Caco-2 (cell line): ENCODE measurements at regions not wholly inside any gene's neighbourhood (a gene's known extent, or its start where the extent isn't known, plus 50 kb on each side); places are given as distances from the start of the nearest gene placed in this dataset.
"Not testable (repeated sequence)": the region's sequence is repeated elsewhere in the genome, so short reads cannot be mapped to it uniquely, and the experiment has no call there.

Experiments
- BruUV-seq: library from RNA; stranded (reverse); fragments of 400-500 nt; replicated peaks from 2 replicates; lab custom pipeline; 2021; lab: Mats Ljungman, UMichigan
- CTCF ChIA-PET: fragments of 300-600 bp; sonication (Branson Sonifier 250); formaldehyde crosslinking; loops from one replicate; lab custom pipeline; 2022; ENCODE audit warnings: antibody characterized with exemption; lab: Charles Lee
- POLR2A ChIA-PET: fragments of 300-600 bp; sonication (Branson Sonifier 250); formaldehyde crosslinking; loops from one replicate; lab custom pipeline; 2022; ENCODE audit warnings: antibody characterized with exemption; lab: Charles Lee
- DNase-seq, 2 experiments: peaks; one replicate each; pipeline versions ENCODE4 v3.0.0 to v3.0.0-alpha.2; 2020 to 2022
- H3K27me3 ChIP-seq: replicated peaks from 2 replicates; pipeline ENCODE4 v1.6.0; 2011; ENCODE audit warnings: low read length; ENCODE audit not compliant: control insufficient read depth, insufficient read depth
- H3K36me3 ChIP-seq: 2 replicates; pipeline ENCODE4 v1.5.1; 2011; ENCODE audit warnings: low read length; ENCODE audit not compliant: control insufficient read depth, insufficient read depth
- H3K4me1 ChIP-seq: fragments of 250-450 bp; sonication (Bioruptor Pico); 2 replicates; pipeline ENCODE4 v1.5.1; 2020; ENCODE audit warnings: mild to moderate bottlenecking
- H3K4me3 ChIP-seq: 2 replicates; pipeline ENCODE4 v1.5.1; 2011; ENCODE audit warnings: low read depth, mild to moderate bottlenecking, control low read depth, low read length
- H3K9me3 ChIP-seq: fragments of 250-450 bp; sonication (Bioruptor Pico); 2 replicates; pipeline ENCODE4 v1.5.1; 2020; ENCODE audit warnings: mild to moderate bottlenecking, moderate library complexity
- H3K27ac Mint-ChIP-seq: one replicate; pipeline ENCODE4 v1.8.0; 2022; ENCODE audit warnings: mixed read lengths; ENCODE audit not compliant: unreplicated experiment
- H3K27me3 Mint-ChIP-seq: one replicate; pipeline ENCODE4 v1.8.0; 2022; ENCODE audit warnings: mixed read lengths; ENCODE audit not compliant: insufficient read depth, unreplicated experiment
- H3K36me3 Mint-ChIP-seq: one replicate; pipeline ENCODE4 v1.8.0; 2022; ENCODE audit warnings: mild to moderate bottlenecking, mixed read lengths; ENCODE audit not compliant: insufficient read depth, unreplicated experiment
- H3K4me1 Mint-ChIP-seq: one replicate; pipeline ENCODE4 v1.8.0; 2022; ENCODE audit warnings: low read depth, mixed read lengths; ENCODE audit not compliant: unreplicated experiment
- H3K4me3 Mint-ChIP-seq: one replicate; pipeline ENCODE4 v1.8.0; 2022; ENCODE audit warnings: mild to moderate bottlenecking, moderate library complexity, mixed read lengths; ENCODE audit not compliant: unreplicated experiment
- H3K9me3 Mint-ChIP-seq: one replicate; pipeline ENCODE4 v1.8.0; 2022; ENCODE audit warnings: mixed read lengths; ENCODE audit not compliant: unreplicated experiment
- intact Hi-C: fragments of 100-400 bp; cut with micrococcal nuclease; formaldehyde crosslinking; loops from one replicate; pipeline ENCODE4 v1.10.0; 2022; ENCODE audit not compliant: unreplicated experiment
- TF ChIP-seq, protein P1 (sequence below), 2 experiments: fragments of 200-600 bp in 1 of 2; IDR thresholded peaks; 1 replicate in 1 of 2; 2 replicates in 1 of 2; pipeline versions ENCODE4 v1.5.1 to v1.8.0; 2011 to 2022; ENCODE audit warnings: antibody characterized with exemption in 1 of 2, control low read depth in 1 of 2, inconsistent platforms in 1 of 2, low read depth in 1 of 2, low read length in 1 of 2, mild to moderate bottlenecking in 1 of 2, moderate library complexity in 1 of 2; ENCODE audit not compliant: insufficient read depth in 1 of 2, severe bottlenecking in 1 of 2, unreplicated experiment in 1 of 2

DNA sequence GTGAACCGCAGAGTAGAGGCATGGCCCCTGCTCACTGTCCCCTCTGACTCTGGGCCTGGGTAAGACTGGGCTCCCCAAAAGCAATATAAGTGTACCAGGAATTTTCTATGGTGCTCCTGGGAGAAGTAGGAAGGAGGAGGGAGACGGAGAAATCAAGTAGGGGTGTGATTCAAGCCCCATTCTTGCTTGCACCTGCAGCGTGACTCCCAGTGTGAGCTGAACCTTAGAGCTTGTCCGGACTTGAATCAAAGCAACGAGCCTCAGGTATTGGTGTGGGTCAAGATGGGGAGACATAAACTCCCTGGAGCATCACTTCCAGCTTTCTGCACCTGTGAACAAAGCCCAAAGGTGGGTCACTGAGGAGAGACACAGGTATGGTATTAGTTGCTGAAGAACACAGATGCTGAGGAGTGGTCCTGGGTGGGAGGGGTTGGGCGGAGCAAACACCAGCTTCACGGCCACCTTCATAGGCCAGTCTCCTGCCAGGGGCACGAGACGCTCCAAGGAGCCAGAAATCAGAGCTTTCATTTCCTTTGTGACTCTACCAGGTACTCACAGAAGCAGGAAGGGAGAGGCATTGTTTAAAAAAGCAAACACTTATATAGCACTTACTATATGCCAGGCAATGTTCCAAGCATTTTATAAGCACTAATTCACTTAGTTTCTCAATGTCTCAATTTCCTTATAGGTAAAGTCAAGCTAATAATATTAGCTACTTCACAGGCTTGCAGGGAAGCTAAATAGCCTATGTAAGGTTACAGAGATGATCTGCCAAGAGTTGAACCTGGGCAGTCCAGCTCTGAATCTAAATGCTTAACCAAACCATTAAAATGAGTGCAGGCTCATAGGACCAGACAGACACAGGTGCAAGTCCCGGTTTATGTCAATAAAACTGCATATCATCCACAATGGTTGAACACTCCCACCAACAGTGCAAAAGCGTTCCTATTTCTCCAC is 775.3 kb downstream of the UQCRFS1 start:
- no peak for DNase-seq
- POLR2A ChIA-PET = no interaction called here

DNA sequence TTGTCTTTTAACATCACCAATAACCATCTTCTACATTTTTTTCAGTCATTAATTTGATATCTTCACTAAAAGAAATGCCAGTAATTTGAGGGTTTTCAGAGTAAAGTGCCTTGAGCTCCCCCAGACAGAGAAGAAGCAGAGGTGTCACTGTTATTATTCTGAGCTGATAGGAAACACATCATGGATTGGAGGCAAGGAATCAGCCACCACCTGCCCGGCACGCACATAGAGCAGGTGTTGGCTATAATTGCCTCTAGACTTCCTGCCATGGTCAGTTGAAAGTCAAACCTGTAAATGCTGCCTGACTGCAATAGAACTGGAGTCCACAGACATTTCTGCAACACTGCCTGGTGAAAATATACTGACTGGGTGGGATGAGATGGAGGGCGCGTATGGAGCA is 776.6 kb downstream of the UQCRFS1 start:
- H3K4me1 Mint-ChIP-seq = no peaks in the 10 kb centered on the region
- Histone ChIP-seq H3K27me3 (no peaks in the 10 kb centered on the region), H3K36me3 (no peaks in the 10 kb centered on the region), H3K4me3 (no peak overlapping the region), H3K4me1 (no peaks in the 10 kb centered on the region), H3K9me3 (no peaks in the 10 kb centered on the region)
- POLR2A ChIA-PET = no interaction called here
- no TSS peak for BruUV-seq
- peaks cover 5% of the 10 kb centered on the region for H3K27me3 Mint-ChIP-seq
- H3K4me3 Mint-ChIP-seq = no peak overlapping the region
- no peak for DNase-seq
- peaks cover 36% of the 10 kb centered on the region for H3K9me3 Mint-ChIP-seq
- no peak overlapping the region for H3K27ac Mint-ChIP-seq
- intact Hi-C loops = no loop called here
- H3K36me3 Mint-ChIP-seq = no peaks in the 10 kb centered on the region
- CTCF ChIA-PET = no interaction called here
- TF ChIP-seq, protein P1, sequence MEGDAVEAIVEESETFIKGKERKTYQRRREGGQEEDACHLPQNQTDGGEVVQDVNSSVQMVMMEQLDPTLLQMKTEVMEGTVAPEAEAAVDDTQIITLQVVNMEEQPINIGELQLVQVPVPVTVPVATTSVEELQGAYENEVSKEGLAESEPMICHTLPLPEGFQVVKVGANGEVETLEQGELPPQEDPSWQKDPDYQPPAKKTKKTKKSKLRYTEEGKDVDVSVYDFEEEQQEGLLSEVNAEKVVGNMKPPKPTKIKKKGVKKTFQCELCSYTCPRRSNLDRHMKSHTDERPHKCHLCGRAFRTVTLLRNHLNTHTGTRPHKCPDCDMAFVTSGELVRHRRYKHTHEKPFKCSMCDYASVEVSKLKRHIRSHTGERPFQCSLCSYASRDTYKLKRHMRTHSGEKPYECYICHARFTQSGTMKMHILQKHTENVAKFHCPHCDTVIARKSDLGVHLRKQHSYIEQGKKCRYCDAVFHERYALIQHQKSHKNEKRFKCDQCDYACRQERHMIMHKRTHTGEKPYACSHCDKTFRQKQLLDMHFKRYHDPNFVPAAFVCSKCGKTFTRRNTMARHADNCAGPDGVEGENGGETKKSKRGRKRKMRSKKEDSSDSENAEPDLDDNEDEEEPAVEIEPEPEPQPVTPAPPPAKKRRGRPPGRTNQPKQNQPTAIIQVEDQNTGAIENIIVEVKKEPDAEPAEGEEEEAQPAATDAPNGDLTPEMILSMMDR (IDR thresholded peaks at IDR 0.05; ENCODE audit: insufficient read depth in 1 of 2, low read depth in 1 of 2, low read length in 1 of 2, severe bottlenecking in 1 of 2, unreplicated experiment in 1 of 2) = no peak

More for the DNA sequence above, 775.3 kb downstream of the UQCRFS1 start:
- Histone ChIP-seq H3K27me3 (no peaks in the 10 kb centered on the region), H3K4me1 (no peaks in the 10 kb centered on the region), H3K36me3 (no peaks in the 10 kb centered on the region), H3K4me3 (no peak overlapping the region), H3K9me3 (no peaks in the 10 kb centered on the region)
- no TSS peak for BruUV-seq
- Mint-ChIP-seq H3K9me3 (peaks cover 24% of the 10 kb centered on the region), H3K36me3 (no peaks in the 10 kb centered on the region), H3K4me1 (no peaks in the 10 kb centered on the region), H3K27ac (no peak overlapping the region), H3K27me3 (peaks cover 5% of the 10 kb centered on the region), H3K4me3 (no peak overlapping the region)
- TF ChIP-seq, protein P1 (IDR thresholded peaks at IDR 0.05; ENCODE audit: insufficient read depth in 1 of 2, low read depth in 1 of 2, low read length in 1 of 2, severe bottlenecking in 1 of 2, unreplicated experiment in 1 of 2) = no peak
- intact Hi-C loops = no loop called here
- CTCF ChIA-PET = interaction anchor here (0.6 kb wide), 1 partner anchor 488 kb away, joined by 6 read pairs; no protein-coding TSS in a partner anchor

DNA sequence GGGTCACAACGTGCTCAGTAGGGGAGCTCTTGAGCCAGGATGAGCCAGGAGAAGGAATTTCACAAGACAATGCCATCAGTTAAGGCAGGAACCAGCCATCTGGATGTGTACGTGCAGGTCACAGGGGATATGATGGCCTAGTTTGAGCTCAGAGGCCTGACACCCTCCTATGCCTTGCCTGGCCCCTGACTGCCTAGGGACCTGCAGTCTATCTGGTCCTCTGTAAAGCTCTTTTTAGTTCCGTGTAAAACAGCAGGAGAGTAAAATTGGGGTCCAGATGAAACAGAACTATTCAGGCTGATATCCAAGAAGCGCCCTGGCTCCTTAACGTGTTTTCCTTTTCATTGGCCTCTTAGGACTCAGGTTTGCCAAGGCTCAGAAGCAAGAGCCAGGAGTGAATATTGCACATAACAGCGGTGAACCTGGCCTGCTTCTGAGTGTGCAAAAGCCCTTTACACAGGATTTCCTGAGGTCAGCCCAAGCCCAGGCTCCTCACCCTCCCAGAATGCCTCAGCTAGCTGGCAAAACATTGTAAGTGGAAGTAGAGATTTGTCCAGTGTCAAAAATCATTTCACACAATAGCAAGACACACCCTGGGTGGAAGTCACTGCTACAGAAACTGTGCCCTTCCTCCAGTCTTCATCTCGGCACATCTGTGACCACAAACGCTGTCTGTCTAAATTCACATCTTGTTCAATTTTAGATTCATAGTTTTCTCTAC is 777.2 kb downstream of the UQCRFS1 start:
- no peaks in the 10 kb centered on the region for H3K9me3 ChIP-seq
- CTCF ChIA-PET = no interaction called here
- H3K4me1 ChIP-seq = no peaks in the 10 kb centered on the region
- BruUV-seq = no TSS peak
- no peak for DNase-seq
- Mint-ChIP-seq H3K4me3 (no peak overlapping the region), H3K27me3 (peaks cover 5% of the 10 kb centered on the region), H3K4me1 (no peaks in the 10 kb centered on the region), H3K9me3 (peaks cover 36% of the 10 kb centered on the region), H3K36me3 (no peaks in the 10 kb centered on the region), H3K27ac (no peak overlapping the region)
- no peaks in the 10 kb centered on the region for H3K27me3 ChIP-seq
- POLR2A ChIA-PET = no interaction called here
- TF ChIP-seq, protein P1 (IDR thresholded peaks at IDR 0.05; ENCODE audit: insufficient read depth in 1 of 2, low read depth in 1 of 2, low read length in 1 of 2, severe bottlenecking in 1 of 2, unreplicated experiment in 1 of 2) = no peak
- no peaks in the 10 kb centered on the region for H3K36me3 ChIP-seq
- H3K4me3 ChIP-seq = no peak overlapping the region
- intact Hi-C loops = no loop called here

DNA sequence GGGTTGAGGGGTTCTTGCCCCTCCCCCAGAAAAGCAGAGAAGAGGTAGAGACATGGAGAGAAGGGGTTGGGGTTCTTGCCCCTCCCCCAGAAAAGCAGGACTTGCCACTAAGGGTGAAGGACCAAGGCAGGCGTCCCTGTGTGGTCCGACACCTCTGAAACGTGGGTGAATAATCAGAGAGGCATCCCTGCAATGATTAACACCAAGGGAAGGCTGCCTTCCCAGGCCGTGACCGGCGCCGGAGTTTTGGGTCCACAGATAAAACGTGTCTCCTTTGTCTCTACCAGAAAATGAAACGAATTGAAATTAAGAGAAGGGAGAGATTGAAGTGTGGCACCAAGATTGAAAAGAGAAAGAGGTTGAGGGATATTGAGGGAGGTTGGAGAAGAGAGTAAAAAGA is 778.2 kb downstream of the UQCRFS1 start:
- H3K4me1 Mint-ChIP-seq, intact Hi-C loops, H3K4me3 Mint-ChIP-seq, BruUV-seq, H3K36me3 ChIP-seq, H3K27me3 Mint-ChIP-seq, POLR2A ChIA-PET, H3K27me3 ChIP-seq, CTCF ChIA-PET, DNase-seq, H3K4me1 ChIP-seq, H3K9me3 ChIP-seq, H3K27ac Mint-ChIP-seq, H3K36me3 Mint-ChIP-seq, H3K4me3 ChIP-seq: not testable (repeated sequence)
- H3K9me3 Mint-ChIP-seq = peaks cover 36% of the 10 kb centered on the region
